ENCODE measurements at regions not wholly inside any gene's neighbourhood (a gene's known extent, or its start where the extent isn't known, plus 50 kb on each side); places are given as distances from the start of the nearest gene placed in this dataset.

GRCh38 chr12:97026901-97027300 is 119.8 kb downstream of the NEDD1 start:
- no peak for DNase-seq (ENCODE audit: low read depth)
- TF ChIP-seq CTCF (IDR thresholded peaks at IDR 0.05; ENCODE audit: low read length, missing control alignments), result no peak
- H3K4me3 ChIP-seq (replicated peaks; ENCODE audit: low read depth, low read length), result no peak overlapping the region

DNA sequence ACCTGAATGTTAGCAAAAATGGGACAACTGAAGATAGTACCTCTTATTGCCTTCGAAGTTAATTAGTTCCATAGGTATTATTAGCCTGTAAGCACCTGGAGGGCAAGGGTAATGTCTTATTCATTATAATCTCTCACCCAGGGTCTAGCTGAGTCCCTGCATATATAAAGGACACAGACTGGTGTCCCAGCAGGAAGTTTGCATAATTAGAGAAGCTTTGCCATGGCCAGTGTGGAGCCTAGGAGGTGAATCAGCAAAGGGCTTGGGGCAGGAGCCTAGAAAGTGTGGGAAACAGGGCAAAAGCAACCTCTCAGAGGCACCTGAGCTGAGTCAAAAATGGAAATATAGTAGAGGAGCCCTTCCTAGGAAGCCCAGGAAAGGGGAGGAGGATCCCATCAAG is 120.4 kb downstream of the NEDD1 start:
- DNase-seq (ENCODE audit: low read depth), result no peak
- no peak overlapping the region for H3K4me3 ChIP-seq (replicated peaks; ENCODE audit: low read depth, low read length)
- no peak for TF ChIP-seq CTCF (IDR thresholded peaks at IDR 0.05; ENCODE audit: low read length, missing control alignments)

GRCh38 chr12:97038131-97038530 is 131.1 kb downstream of the NEDD1 start:
- TF ChIP-seq CTCF (IDR thresholded peaks at IDR 0.05; ENCODE audit: low read length, missing control alignments), result no peak
- DNase-seq (ENCODE audit: low read depth), result no peak
- H3K4me3 ChIP-seq (replicated peaks; ENCODE audit: low read depth, low read length), result no peak overlapping the region

DNA sequence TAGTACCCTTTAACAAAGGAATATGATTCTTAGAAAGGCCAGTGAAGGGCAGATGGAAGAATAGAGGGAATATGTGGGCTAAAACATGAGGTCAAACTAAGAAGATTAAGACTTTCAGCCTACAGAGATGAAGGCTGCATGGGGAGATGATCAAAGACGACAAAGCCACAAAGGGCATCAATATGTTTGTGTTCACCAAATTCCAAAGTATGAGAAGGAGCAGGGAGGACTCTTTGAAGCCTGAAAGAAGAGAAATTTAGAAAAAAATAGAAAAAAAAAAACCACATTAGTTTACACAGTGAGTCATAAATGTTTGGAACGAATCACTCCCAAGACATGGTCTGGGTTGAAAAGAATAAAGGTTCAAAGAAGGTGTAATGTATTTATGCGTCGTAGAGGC is 131.8 kb downstream of the NEDD1 start:
- no peak for DNase-seq (ENCODE audit: low read depth)
- no peak overlapping the region for H3K4me3 ChIP-seq (replicated peaks; ENCODE audit: low read depth, low read length)
- no peak for TF ChIP-seq CTCF (IDR thresholded peaks at IDR 0.05; ENCODE audit: low read length, missing control alignments)

DNA sequence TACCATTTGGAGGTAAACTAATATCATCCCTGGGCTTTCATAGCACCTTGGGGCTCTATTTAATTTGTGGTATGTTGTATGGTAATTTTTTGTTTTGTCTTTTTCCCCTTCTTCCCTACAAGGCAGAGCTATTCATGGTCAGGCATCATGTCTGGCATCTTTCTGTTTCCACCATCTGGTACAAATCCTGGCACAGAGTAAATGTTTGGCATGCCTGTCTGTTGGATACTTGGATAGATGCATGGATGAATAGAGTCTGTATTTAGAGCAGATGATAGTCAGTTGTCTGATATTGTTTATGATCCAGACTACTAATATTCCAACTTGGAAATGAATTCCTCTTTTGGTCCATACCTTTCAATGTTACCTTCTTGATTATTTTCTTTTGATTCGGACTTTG is 139.8 kb downstream of the NEDD1 start:
- TF ChIP-seq CTCF (IDR thresholded peaks at IDR 0.05; ENCODE audit: low read length, missing control alignments), result no peak
- DNase-seq (ENCODE audit: low read depth), result no peak
- no peak overlapping the region for H3K4me3 ChIP-seq (replicated peaks; ENCODE audit: low read depth, low read length)

DNA sequence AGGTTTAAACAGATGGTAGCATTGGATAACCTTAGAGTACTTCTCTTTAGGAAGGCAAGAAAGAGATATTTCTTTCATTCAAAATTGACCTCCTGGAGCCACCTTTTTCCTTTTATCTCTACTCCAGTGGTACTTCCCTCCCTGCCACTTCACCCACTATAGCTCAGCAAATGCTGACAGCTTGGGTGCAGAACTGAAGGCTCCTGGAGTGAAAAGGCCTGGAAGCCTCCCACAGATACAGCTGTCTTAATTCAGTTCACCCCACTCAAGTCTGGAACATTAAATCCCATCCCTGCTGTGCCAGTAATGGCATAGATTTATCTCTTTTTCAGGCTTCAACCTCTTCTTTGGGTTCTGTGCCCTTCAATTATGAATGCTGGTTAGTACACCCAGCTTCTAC is 140.3 kb downstream of the NEDD1 start:
- no peak for TF ChIP-seq CTCF (IDR thresholded peaks at IDR 0.05; ENCODE audit: low read length, missing control alignments)
- DNase-seq (ENCODE audit: low read depth), result no peak
- H3K4me3 ChIP-seq (replicated peaks; ENCODE audit: low read depth, low read length), result no peak overlapping the region

GRCh38 chr12:97048421-97049035 is 141.5 kb downstream of the NEDD1 start:
- no peak overlapping the region for H3K4me3 ChIP-seq (replicated peaks; ENCODE audit: low read depth, low read length)
- TF ChIP-seq CTCF (IDR thresholded peaks at IDR 0.05; ENCODE audit: low read length, missing control alignments), result no peak
- no peak for DNase-seq (ENCODE audit: low read depth)

Measured in fibroblast of pulmonary artery (primary cell).